H9 (cell line): ENCODE measurements at regions not wholly inside any gene's neighbourhood (a gene's known extent, or its start where the extent isn't known, plus 50 kb on each side); places are given as distances from the start of the nearest gene placed in this dataset.

Source experiments
- DNase-seq: peaks from one replicate; pipeline ENCODE4 v3.0.0-alpha.2; 2017
- H2AFZ ChIP-seq: one replicate; pipeline ENCODE4 v1.6.1; 2013; ENCODE audit warnings: mild to moderate bottlenecking, low read length, control low read depth, moderate library complexity
- H2AK5ac ChIP-seq: 2 replicates; pipeline ENCODE4 v1.6.1; 2013; ENCODE audit warnings: low read length, control low read depth, mixed read lengths; ENCODE audit not compliant: insufficient read length
- H2BK120ac ChIP-seq: one replicate; pipeline ENCODE4 v1.6.1; 2013; ENCODE audit warnings: low read depth, mild to moderate bottlenecking, low read length, control low read depth, inconsistent platforms; ENCODE audit not compliant: poor library complexity, severe bottlenecking
- H2BK12ac ChIP-seq: 2 replicates; pipeline ENCODE4 v1.6.1; 2013; ENCODE audit warnings: low read length, control low read depth, mixed read lengths, low read depth; ENCODE audit not compliant: insufficient read length
- H2BK15ac ChIP-seq: 2 replicates; pipeline ENCODE4 v1.6.1; 2013; ENCODE audit warnings: low read depth, low read length, control low read depth
- H2BK20ac ChIP-seq: one replicate; pipeline ENCODE4 v1.6.1; 2013; ENCODE audit warnings: low read depth, mild to moderate bottlenecking, low read length, control low read depth, inconsistent platforms; ENCODE audit not compliant: poor library complexity, severe bottlenecking
- H2BK5ac ChIP-seq: 2 replicates; pipeline ENCODE4 v1.6.1; 2013; ENCODE audit warnings: low read length, control low read depth, mixed read lengths; ENCODE audit not compliant: insufficient read length
- H3K14ac ChIP-seq: 2 replicates; pipeline ENCODE4 v1.6.1; 2013; ENCODE audit warnings: low read length, control low read depth; ENCODE audit not compliant: insufficient read depth
- H3K18ac ChIP-seq: 2 replicates; pipeline ENCODE4 v1.6.1; 2013; ENCODE audit warnings: low read depth, mild to moderate bottlenecking, mixed read lengths, low read length, control low read depth; ENCODE audit not compliant: insufficient read length
- H3K23ac ChIP-seq: 2 replicates; pipeline ENCODE4 v1.6.1; 2013; ENCODE audit warnings: low read length, control low read depth, mixed read lengths, low read depth; ENCODE audit not compliant: insufficient read length
- H3K23me2 ChIP-seq: 2 replicates; pipeline ENCODE4 v1.6.1; 2013; ENCODE audit warnings: low read depth, mild to moderate bottlenecking, mixed read lengths, low read length, control low read depth; ENCODE audit not compliant: insufficient read length, poor library complexity, severe bottlenecking
- H3K27ac ChIP-seq: 2 replicates; pipeline ENCODE4 v1.5.1; 2013; ENCODE audit warnings: low read length, control low read depth, mixed read lengths, low read depth; ENCODE audit not compliant: insufficient read length
- H3K27me3 ChIP-seq: 2 replicates; pipeline ENCODE4 v1.6.1; 2013; ENCODE audit warnings: low read length, control low read depth, inconsistent platforms; ENCODE audit not compliant: insufficient read depth
- H3K4ac ChIP-seq: 2 replicates; pipeline ENCODE4 v1.6.1; 2013; ENCODE audit warnings: low read depth, mild to moderate bottlenecking, control low read depth, inconsistent platforms, low read length, moderate library complexity
- H3K4me1 ChIP-seq: 2 replicates; pipeline ENCODE4 v1.6.1; 2013; ENCODE audit warnings: low read length, control low read depth, inconsistent platforms; ENCODE audit not compliant: insufficient read depth
- H3K4me2 ChIP-seq: 2 replicates; pipeline ENCODE4 v1.6.1; 2013; ENCODE audit warnings: low read length, control low read depth, mixed read lengths; ENCODE audit not compliant: insufficient read length, insufficient read depth
- H3K56ac ChIP-seq: 2 replicates; pipeline ENCODE4 v1.6.1; 2013; ENCODE audit warnings: low read depth, mild to moderate bottlenecking, mixed read lengths, low read length, control low read depth; ENCODE audit not compliant: insufficient read length
- H3K79me1 ChIP-seq: 2 replicates; pipeline ENCODE4 v1.6.1; 2013; ENCODE audit warnings: low read depth, mild to moderate bottlenecking, moderate library complexity, low read length, control low read depth, inconsistent platforms; ENCODE audit not compliant: insufficient read depth, poor library complexity, severe bottlenecking
- H3K79me2 ChIP-seq: 2 replicates; pipeline ENCODE4 v1.6.1; 2013; ENCODE audit warnings: low read length, control low read depth, inconsistent platforms; ENCODE audit not compliant: insufficient read depth
- H3K9ac ChIP-seq: 2 replicates; pipeline ENCODE4 v1.6.1; 2013; ENCODE audit warnings: low read length, control low read depth, mixed read lengths; ENCODE audit not compliant: insufficient read length; ENCODE audit errors: extremely low read depth
- H3K9me3 ChIP-seq: one replicate; pipeline ENCODE4 v1.6.1; 2013; ENCODE audit warnings: low read depth, low read length, inconsistent platforms; ENCODE audit not compliant: control insufficient read depth
- H3T11ph ChIP-seq: one replicate; pipeline ENCODE4 v1.6.1; 2013; ENCODE audit warnings: mild to moderate bottlenecking, low read length, control low read depth, inconsistent platforms
- H4K20me1 ChIP-seq: one replicate; pipeline ENCODE4 v1.6.1; 2013; ENCODE audit not compliant: control insufficient read depth, insufficient read length, insufficient read depth
- H4K5ac ChIP-seq: 2 replicates; pipeline ENCODE4 v1.6.1; 2013; ENCODE audit warnings: low read depth, mild to moderate bottlenecking, mixed read lengths, low read length, control low read depth; ENCODE audit not compliant: insufficient read length
- H4K8ac ChIP-seq: replicated peaks from 2 replicates; pipeline ENCODE4 v1.6.1; 2013; ENCODE audit warnings: low read length, control low read depth, mixed read lengths, low read depth; ENCODE audit not compliant: insufficient read length
- H4K91ac ChIP-seq: 2 replicates; pipeline ENCODE4 v1.6.1; 2013; ENCODE audit warnings: low read depth, mild to moderate bottlenecking, moderate library complexity, mixed read lengths, low read length, control low read depth; ENCODE audit not compliant: insufficient read length
- H3K27ac Mint-ChIP-seq, 3 experiments: 2 replicates in 2 of 3; 3 replicates in 1 of 3; pipeline ENCODE4 v1.8.0; 2020 to 2021; ENCODE audit warnings: mixed read lengths in 3 of 3, mild to moderate bottlenecking in 1 of 3, moderate library complexity in 1 of 3
- H3K27me3 Mint-ChIP-seq: 2 replicates; pipeline ENCODE4 v1.8.0; 2021; ENCODE audit warnings: low read depth, mild to moderate bottlenecking, moderate library complexity, mixed read lengths
- H3K36me3 Mint-ChIP-seq, 3 experiments: 2 replicates in 2 of 3; 3 replicates in 1 of 3; pipeline ENCODE4 v1.8.0; 2020 to 2021; ENCODE audit warnings: low read depth in 3 of 3, mixed read lengths in 3 of 3; ENCODE audit not compliant: insufficient read depth in 1 of 3
- H3K4me1 Mint-ChIP-seq, 2 experiments: 2 replicates each; pipeline ENCODE4 v1.8.0; 2020; ENCODE audit warnings: mixed read lengths in 2 of 2
- H3K4me3 Mint-ChIP-seq, 2 experiments: 2 replicates in 1 of 2; 3 replicates in 1 of 2; pipeline ENCODE4 v1.8.0; 2020 to 2021; ENCODE audit warnings: mild to moderate bottlenecking in 2 of 2, mixed read lengths in 2 of 2, moderate library complexity in 1 of 2
- H3K9me3 Mint-ChIP-seq, 2 experiments: 2 replicates in 1 of 2; 3 replicates in 1 of 2; pipeline ENCODE4 v1.8.0; 2020; ENCODE audit warnings: mild to moderate bottlenecking in 2 of 2, mixed read lengths in 2 of 2, moderate library complexity in 1 of 2
- CTCF ChIP-seq: fragments of 200-600 bp; sonication (generic); conservative IDR thresholded peaks from 3 replicates; pipeline ENCODE4 v1.8.0; 2021; ENCODE audit warnings: antibody characterized with exemption, mild to moderate bottlenecking

GRCh38 chr10:94143261-94143660 lies 149.5 kb downstream of the PLCE1 start:
- no peak for TF ChIP-seq CTCF
- H3K79me2 ChIP-seq: no peaks in the 10 kb centered on the region
- no peaks in the 10 kb centered on the region for H3K79me1 ChIP-seq
- H3K27ac ChIP-seq: no peak overlapping the region
- no peak overlapping the region for H3K14ac ChIP-seq
- H3K56ac ChIP-seq: no peak overlapping the region
- H3K23ac ChIP-seq: no peak overlapping the region
- no peak overlapping the region for H4K8ac ChIP-seq
- no peak overlapping the region for H2BK120ac ChIP-seq
- Mint-ChIP-seq H3K4me3 (no peak overlapping the region), H3K36me3 (peaks cover 0 to 11% (median 9%) of the 10 kb centered on the region in 3 experiments; a peak in 4 of 7 replicates), H3K27ac (no peak overlapping the region), H3K4me1 (peaks cover 5 to 11% of the 10 kb centered on the region in 2 experiments), H3K9me3 (peaks cover 4 to 6% of the 10 kb centered on the region in 2 experiments; a peak in 4 of 5 replicates), H3K27me3 (peaks cover 7% of the 10 kb centered on the region; the same call in 1 of the 2 replicates)
- no peak overlapping the region for H3K4ac ChIP-seq
- H2AFZ ChIP-seq: no peak overlapping the region
- H4K20me1 ChIP-seq: no peaks in the 10 kb centered on the region
- H3K23me2 ChIP-seq: no peaks in the 10 kb centered on the region
- no peaks in the 10 kb centered on the region for H3K27me3 ChIP-seq
- no peak overlapping the region for H3K18ac ChIP-seq
- no peak overlapping the region for H2BK12ac ChIP-seq
- no peak overlapping the region for H2BK20ac ChIP-seq
- H2BK15ac ChIP-seq: no peak overlapping the region
- no peak overlapping the region for H3K9ac ChIP-seq
- no peaks in the 10 kb centered on the region for H3K4me1 ChIP-seq
- H3K9me3 ChIP-seq: peaks cover 6% of the 10 kb centered on the region
- H4K5ac ChIP-seq: no peak overlapping the region
- H3K4me2 ChIP-seq: no peak overlapping the region
- no peak overlapping the region for H2AK5ac ChIP-seq
- no peak overlapping the region for H3T11ph ChIP-seq
- H2BK5ac ChIP-seq: no peak overlapping the region
- DNase-seq: no peak
- H4K91ac ChIP-seq: no peak overlapping the region
